Upper lobe of left lung (tissue), 6 donors: ENCODE measurements at regions not wholly inside any gene's neighbourhood (a gene's known extent, or its start where the extent isn't known, plus 50 kb on each side); places are given as distances from the start of the nearest gene placed in this dataset.

Experiments used
- ATAC-seq, 2 donors: fragments of 200-7000 bp; cut with Tn5 transposase; one replicate each; pipeline ENCODE4 v1.9.1; 2022; ENCODE audit warnings: mild to moderate bottlenecking in 2 of 2, moderate library complexity in 2 of 2; ENCODE audit not compliant: low FRiP score in 2 of 2
- DNase-seq, 2 donors: peaks; one replicate each; pipeline ENCODE4 v3.0.0-alpha.2; 2019 to 2020
- H3K27ac ChIP-seq, 4 donors: fragments of 200-600 bp; sonication (generic); one replicate each; pipeline ENCODE4 v1.5.1; 2016 to 2019
- H3K27me3 ChIP-seq, 4 donors: fragments of 200-600 bp; sonication (generic); one replicate each; pipeline ENCODE4 v1.5.1; 2017 to 2019
- H3K36me3 ChIP-seq, 4 donors: fragments of 200-600 bp; sonication (generic); one replicate each; pipeline ENCODE4 v1.5.1; 2016 to 2019
- H3K4me1 ChIP-seq, 4 donors: fragments of 200-600 bp; sonication (generic); one replicate each; pipeline ENCODE4 v1.5.1; 2018 to 2019
- H3K4me3 ChIP-seq, 4 donors: fragments of 200-600 bp; sonication (generic); one replicate each; pipeline ENCODE4 v1.5.1; 2017 to 2019; ENCODE audit warnings: mild to moderate bottlenecking in 2 of 4, moderate library complexity in 1 of 4
- H3K9me3 ChIP-seq, 4 donors: fragments of 200-600 bp; sonication (generic); one replicate each; pipeline ENCODE4 v1.5.1; 2018 to 2019
- CTCF ChIP-seq, 6 experiments: fragments of 450-650 bp in 4 of 6; fragments of 200-600 bp in 2 of 6; sonication (generic) in 2 of 6; IDR thresholded peaks; one replicate each; pipeline ENCODE4 v1.5.1; 2016 to 2019; ENCODE audit warnings: antibody characterized with exemption in 6 of 6
- EP300 ChIP-seq, 4 donors: sonication (generic); formaldehyde crosslinking; IDR thresholded peaks; one replicate each; pipeline ENCODE4 v1.5.1; 2017; ENCODE audit warnings: antibody characterized with exemption in 4 of 4, control low read depth in 2 of 4
- POLR2A ChIP-seq, 4 donors: fragments of 450-650 bp; IDR thresholded peaks; one replicate each; pipeline ENCODE4 v1.5.1; 2016 to 2017; ENCODE audit warnings: antibody characterized with exemption in 4 of 4, mild to moderate bottlenecking in 2 of 4
- POLR2AphosphoS5 ChIP-seq, 2 donors: sonication (generic); formaldehyde crosslinking; IDR thresholded peaks; one replicate each; pipeline ENCODE4 v1.5.1; 2017; ENCODE audit warnings: antibody characterized with exemption in 2 of 2
- WGBS, 2 donors: methylation state at CpG; one replicate each; pipeline ENCODE4 v1.1.5; 2017 to 2018; 5-methylcytosine and 5-hydroxymethylcytosine counted together
- donor health status: DM: no; HTN: no; CAD: no; lungs with moderate emphysema.
- donor health status: DM: no; HTN: yes; CAD: no; lungs with severe emphysema.

- Histone ChIP-seq H3K4me1 (peaks cover 0 to under 1% (median 0%) of the 10 kb centered on the region in 4 donors), H3K36me3 (no peaks in the 10 kb centered on the region), H3K4me3 (no peak overlapping the region), H3K27me3 (no peaks in the 10 kb centered on the region), H3K27ac (no peak overlapping the region), H3K9me3 (no peaks in the 10 kb centered on the region)
- TF ChIP-seq POLR2AphosphoS5 (IDR thresholded peaks at IDR 0.05) (no peak), EP300 (IDR thresholded peaks at IDR 0.05) (no peak), POLR2A (IDR thresholded peaks at IDR 0.05) (no peak), CTCF (IDR thresholded peaks at IDR 0.05) (no peak)
- ATAC-seq = no peak
- 73 to 89% methylated on average over 9 to 10 of the region's 10 CpGs for WGBS, 2 donors
- no peak for DNase-seq
These were observed 117.5 kb upstream of the RFLNA start for GRCh38 chr12:124177276-124177950.

- DNase-seq = no peak
- TF ChIP-seq CTCF (IDR thresholded peaks at IDR 0.05) = no peak
- TF ChIP-seq EP300 (IDR thresholded peaks at IDR 0.05) = no peak
- no peak for TF ChIP-seq POLR2AphosphoS5 (IDR thresholded peaks at IDR 0.05)
- TF ChIP-seq POLR2A (IDR thresholded peaks at IDR 0.05) = no peak
- H3K27ac ChIP-seq = no peak overlapping the region
- H3K36me3 ChIP-seq = no peaks in the 10 kb centered on the region
- H3K4me1 ChIP-seq = no peaks in the 10 kb centered on the region
- no peak for ATAC-seq
- 96 to 98% methylated on average over 5 of the region's 5 CpGs for WGBS, 2 donors
- H3K4me3 ChIP-seq = no peak overlapping the region
- no peaks in the 10 kb centered on the region for H3K9me3 ChIP-seq
- no peaks in the 10 kb centered on the region for H3K27me3 ChIP-seq
These were observed 117.0 kb upstream of the RFLNA start for GRCh38 chr12:124177951-124178316.

- no peaks in the 10 kb centered on the region for H3K4me1 ChIP-seq
- WGBS, 2 donors = 87 to 88% methylated on average over 10 to 11 of the region's 11 CpGs
These were observed 114.8 kb upstream of the RFLNA start for GRCh38 chr12:124179936-124180607.

GRCh38 chr12:124183172-124183571 is 111.7 kb upstream of the RFLNA start:
- H3K36me3 ChIP-seq = no peaks in the 10 kb centered on the region
- no peak overlapping the region for H3K4me3 ChIP-seq
- DNase-seq (no peak), ATAC-seq (no peak)
- TF ChIP-seq EP300 (IDR thresholded peaks at IDR 0.05) (no peak), POLR2A (IDR thresholded peaks at IDR 0.05) (no peak), CTCF (IDR thresholded peaks at IDR 0.05) (no peak), POLR2AphosphoS5 (IDR thresholded peaks at IDR 0.05) (no peak)
- no peak overlapping the region for H3K27ac ChIP-seq
- H3K4me1 ChIP-seq = peaks cover 2 to 4% (median 3%) of the 10 kb centered on the region in 4 donors
- no peaks in the 10 kb centered on the region for H3K27me3 ChIP-seq
- no peaks in the 10 kb centered on the region for H3K9me3 ChIP-seq
- 48 to 59% methylated on average over 2 of the region's 2 CpGs for WGBS, 2 donors

More at GRCh38 chr12:124179936-124180607, 114.8 kb upstream of the RFLNA start:
- H3K27ac ChIP-seq = no peak overlapping the region
- DNase-seq (no peak), ATAC-seq (no peak)
- no peaks in the 10 kb centered on the region for H3K9me3 ChIP-seq
- H3K36me3 ChIP-seq = no peaks in the 10 kb centered on the region
- no peaks in the 10 kb centered on the region for H3K27me3 ChIP-seq
- TF ChIP-seq EP300 (IDR thresholded peaks at IDR 0.05) (no peak), POLR2AphosphoS5 (IDR thresholded peaks at IDR 0.05) (no peak), CTCF (IDR thresholded peaks at IDR 0.05) (no peak), POLR2A (IDR thresholded peaks at IDR 0.05) (no peak)
- no peak overlapping the region for H3K4me3 ChIP-seq
